ENCODE measurements at regions not wholly inside any gene's neighbourhood (a gene's known extent, or its start where the extent isn't known, plus 50 kb on each side); places are given as distances from the start of the nearest gene placed in this dataset.

GRCh38 chr18:44246001-44246400, 434.7 kb upstream of the SETBP1 start:
- DNase-seq, result no peak

DNA sequence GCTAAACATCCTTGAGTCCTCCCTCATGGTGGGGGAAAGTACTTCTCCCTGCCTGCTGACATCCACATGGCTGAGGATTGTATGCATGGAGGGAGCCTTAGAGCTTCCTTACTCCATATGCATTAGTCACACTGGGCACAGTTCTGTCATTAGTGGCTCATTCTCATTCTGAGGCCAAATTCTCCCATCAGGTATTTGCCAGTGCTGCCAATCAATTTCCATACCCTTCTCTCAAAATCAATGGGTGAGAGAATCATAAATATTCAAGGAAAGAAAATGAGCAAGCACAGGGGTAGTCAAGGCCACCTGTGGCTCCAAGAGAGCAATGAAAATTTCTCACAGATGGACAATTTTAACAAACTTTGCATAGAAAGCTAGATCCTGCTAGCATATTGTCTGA, 422.6 kb upstream of the SETBP1 start:
- no peak for DNase-seq

GRCh38 chr18:44258576-44258975, 422.1 kb upstream of the SETBP1 start:
- DNase-seq, result no peak

DNA sequence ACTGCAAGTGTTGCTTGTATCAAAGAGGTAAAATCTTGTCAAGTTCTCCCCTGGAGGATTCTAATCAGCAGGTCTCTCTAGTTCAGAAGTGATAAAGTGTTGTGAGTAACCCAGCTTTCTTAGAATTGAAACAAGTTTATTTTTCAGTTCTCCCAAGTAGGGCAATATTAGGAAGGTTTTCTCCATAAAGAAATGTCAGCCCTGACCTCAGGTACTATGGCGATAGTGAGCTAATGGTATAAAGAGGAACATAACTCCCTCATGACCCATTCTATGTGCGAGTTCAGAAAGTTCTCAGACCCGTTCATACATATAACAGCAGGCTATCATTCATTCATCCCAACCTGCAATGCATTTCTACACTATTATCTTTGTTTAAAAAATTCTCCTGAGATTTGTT, 421.1 kb upstream of the SETBP1 start:
- DNase-seq, result no peak

DNA sequence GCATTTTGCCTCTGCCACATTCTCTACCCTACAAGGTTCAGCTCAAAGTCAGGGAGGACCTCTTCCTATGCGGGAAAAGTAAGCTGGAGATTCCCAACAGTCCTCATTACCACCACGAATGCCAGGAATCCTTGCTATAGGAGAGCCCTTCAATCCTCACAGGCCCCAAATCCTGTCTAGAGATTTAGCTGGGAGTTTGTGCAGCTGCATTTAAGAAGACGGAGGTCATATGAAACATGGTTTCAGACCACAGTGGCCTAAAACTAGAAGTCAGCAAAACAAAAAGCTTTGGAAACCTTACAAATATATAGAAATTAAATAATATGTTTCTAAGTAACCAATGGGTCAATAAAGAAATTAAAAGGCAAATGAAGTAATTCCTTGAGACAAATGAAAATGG, 415.3 kb upstream of the SETBP1 start:
- no peak for DNase-seq

DNA sequence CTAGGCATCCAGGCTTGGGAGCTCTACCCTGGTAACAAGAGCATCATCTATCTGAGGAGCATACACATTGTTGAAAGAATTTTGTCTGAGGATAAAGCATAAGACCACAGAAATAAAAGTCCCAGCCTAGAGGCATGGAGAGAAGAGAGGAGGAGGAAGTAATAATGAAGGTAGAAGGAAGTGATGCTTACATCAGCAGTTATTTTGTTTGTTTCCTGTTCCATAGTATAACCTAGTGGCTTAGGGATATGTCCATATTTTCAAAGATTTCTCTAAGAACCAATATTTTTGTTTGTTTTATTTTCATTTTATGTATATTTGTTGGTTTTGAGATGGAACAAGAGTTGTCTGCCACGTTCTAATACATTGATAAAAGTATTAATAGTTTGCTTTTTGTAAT, 407.4 kb upstream of the SETBP1 start:
- no peak for DNase-seq

- DNase-seq, result no peak
Measured at GRCh38 chr18:44280479-44280878, 400.2 kb upstream of the SETBP1 start.

DNA sequence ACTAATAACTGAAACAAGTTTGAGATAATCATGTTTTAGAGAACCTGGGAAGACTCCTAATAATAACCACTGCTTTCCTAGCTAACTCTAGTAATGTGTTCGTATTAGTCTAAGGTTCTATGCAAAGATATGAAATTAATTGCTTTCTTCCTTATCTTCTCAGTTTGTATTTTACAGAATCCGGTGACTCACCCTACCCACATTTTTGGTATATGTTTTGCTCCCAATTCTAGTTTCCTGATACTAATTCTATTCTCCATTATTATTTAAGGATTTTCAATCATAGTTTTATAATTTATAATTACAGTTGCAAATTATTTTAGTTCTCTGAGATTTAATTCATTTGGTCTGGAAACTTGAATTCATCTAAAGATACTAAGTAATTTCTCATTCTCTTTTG, 394.6 kb upstream of the SETBP1 start:
- no peak for DNase-seq

DNA sequence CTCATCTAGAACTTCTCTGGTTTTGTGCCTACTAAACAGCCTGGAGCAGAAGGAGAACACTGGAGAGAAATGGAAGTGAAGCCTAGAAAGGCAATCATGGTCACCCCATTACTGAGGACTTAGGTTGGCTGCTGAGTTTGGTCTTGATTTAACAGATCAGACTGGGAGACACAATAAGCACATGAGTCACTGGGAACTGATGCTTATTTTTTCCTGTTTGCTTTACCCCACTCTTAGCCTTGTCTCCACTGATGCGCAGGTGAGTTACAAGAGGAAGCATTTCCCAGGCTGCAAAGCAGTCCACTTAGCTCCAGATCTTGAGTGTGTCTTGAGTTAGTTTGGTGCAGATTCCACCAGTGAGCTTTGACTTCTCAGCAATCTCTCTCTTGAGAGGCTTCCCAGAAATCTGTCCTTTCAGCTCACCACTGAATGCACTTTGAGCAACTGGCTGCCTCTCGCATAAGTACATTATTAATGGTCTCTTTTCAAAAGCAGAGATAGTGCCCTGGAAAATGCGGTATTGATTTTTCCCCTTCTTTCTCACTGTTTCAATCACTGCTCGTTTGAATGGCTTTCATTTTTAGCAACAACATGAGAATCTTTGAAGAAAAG, 390.2 kb upstream of the SETBP1 start:
- no peak for DNase-seq

DNA sequence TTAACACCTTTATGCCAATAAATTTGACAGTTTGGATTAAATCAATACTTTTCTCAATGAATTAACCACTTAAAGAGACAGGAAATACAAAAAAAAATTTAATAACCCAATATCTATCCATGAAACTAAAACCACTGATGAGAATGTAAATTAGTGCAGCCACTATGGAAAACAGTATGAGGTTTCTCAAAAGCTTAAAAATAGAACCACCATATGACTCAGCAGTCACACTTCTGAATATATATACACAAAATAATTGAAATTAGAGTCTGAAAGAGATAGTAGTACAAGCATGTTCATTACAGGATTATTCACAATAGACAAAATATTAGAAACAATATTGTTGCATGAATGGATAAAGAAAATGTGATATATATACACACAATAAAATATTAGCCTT, 382.1 kb upstream of the SETBP1 start:
- no peak for DNase-seq

GRCh38 chr18:44309185-44309584, 371.5 kb upstream of the SETBP1 start:
- no peak for DNase-seq

- DNase-seq, result no peak
Measured at GRCh38 chr18:44320619-44321460, 359.8 kb upstream of the SETBP1 start.

- no peak for DNase-seq
Measured at GRCh38 chr18:44321868-44322590, 358.7 kb upstream of the SETBP1 start.

DNA sequence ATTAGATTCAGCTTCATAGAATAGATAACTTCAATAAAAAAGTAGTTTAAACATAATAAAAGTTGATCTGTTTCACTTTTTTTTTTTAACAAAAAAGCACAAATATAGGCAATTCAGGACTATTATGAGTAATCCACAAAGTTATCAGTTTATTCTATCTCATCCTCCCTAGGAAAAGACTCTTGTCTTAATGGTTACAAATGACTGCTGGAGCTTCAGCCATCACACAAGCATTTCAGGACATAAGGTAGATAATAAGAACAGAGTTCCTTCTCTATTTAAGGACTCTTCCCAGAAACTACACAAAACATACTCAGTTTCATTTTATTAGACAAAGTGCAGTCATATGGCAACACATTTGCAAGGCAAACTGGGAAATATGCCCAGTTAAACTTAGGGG, 357.6 kb upstream of the SETBP1 start:
- DNase-seq, result no peak

GRCh38 chr18:44324361-44324760, 356.3 kb upstream of the SETBP1 start:
- DNase-seq, result no peak

GRCh38 chr18:44325903-44326635, 354.6 kb upstream of the SETBP1 start:
- DNase-seq, result no peak

DNA sequence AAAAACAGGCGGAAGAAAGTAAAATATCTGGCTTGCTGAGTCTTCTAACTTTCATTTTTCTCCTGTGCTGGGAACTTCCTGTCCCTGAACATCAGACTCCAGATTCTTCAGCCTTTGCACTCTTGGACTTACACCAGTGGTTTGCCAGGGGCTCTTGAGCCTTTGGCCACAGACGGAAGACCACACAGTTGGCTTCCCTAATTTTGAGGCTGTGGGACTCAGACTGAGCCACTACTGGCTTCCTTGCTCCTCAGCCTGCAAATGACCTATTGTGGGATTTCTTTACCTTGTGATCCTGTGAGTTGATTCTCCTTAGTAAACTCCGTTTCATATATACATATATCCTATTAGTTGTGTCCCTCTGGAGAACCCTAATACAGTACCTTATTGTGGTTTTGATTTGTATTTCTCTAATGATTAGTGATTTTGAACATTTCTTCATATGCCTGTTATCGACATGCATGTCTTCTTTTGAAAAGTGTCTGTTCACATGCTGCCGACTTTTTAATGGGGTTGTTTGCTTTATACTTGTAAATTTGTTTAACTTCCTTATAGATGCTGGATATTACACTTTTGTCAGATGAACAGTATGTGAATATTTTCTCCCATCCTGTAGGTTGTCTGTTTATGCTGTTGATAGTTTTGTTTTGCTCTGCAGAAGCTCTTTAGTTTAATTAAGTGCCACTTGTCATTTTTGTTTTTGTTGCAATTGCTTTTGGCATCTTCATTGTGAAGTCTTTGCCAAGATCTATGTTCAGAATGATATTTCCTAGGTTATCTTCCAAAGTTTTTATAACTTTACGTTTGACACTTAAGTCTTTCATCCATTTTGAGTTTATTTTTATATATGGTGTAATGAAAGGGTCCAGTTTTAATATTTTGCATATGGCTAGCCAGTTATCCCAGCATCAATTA, 348.8 kb upstream of the SETBP1 start:
- no peak for DNase-seq

GRCh38 chr18:44341759-44342158, 338.9 kb upstream of the SETBP1 start:
- no peak for DNase-seq

- no peak for DNase-seq
Measured at GRCh38 chr18:44342162-44342561, 338.5 kb upstream of the SETBP1 start.

- DNase-seq, result no peak
Measured at GRCh38 chr18:44342946-44343345, 337.7 kb upstream of the SETBP1 start.

- no peak for DNase-seq
Measured at GRCh38 chr18:44343570-44343969, 337.1 kb upstream of the SETBP1 start.

DNA sequence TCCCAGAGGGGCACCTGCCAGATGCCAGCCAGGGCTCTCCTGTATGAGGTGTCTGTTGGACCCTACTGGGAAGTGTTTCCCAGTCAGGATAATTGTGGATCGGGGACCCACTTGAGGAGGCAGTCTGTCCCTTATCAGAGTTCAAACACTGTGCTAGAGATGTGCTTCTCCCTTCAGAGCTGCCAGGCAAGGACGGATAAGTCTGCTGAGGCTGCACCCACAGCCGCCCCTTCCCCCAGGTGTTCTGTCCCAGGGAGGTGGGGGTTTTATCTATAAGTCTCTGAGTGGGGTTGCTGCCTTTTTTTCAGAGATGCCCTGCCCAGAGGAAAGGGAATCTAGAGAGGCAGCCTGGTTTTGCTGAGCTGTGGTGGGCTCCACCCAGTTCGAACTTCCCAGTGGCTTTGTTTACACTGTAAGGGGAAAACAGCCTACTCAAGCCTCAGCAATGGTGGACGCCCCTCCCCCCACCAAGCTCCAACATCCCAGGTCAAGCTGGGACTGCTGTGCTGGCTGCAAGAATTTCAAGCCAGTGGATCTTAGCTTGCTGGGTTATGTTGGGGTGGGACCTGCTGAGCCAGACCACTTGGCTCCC, 324.0 kb upstream of the SETBP1 start:
- DNase-seq, result no peak

Measured in CD4-positive, alpha-beta T cell treated with Interleukin-10 for 1 hour (primary cell).